Activated CD4-positive, alpha-beta T cell treated with anti-CD3 and anti-CD28 coated beads, Interleukin-2, amount 50 U/mL, for 24 hours (primary cell): ENCODE measurements at regions not wholly inside any gene's neighbourhood (a gene's known extent, or its start where the extent isn't known, plus 50 kb on each side); places are given as distances from the start of the nearest gene placed in this dataset.

Experiments used
- DNase-seq, 2 donors: peaks; one replicate each; pipeline ENCODE4 v3.0.0-alpha.2; 2020; ENCODE audit warnings: low read depth in 1 of 2, low spot score in 1 of 2

- no peak for DNase-seq
These were observed 395.7 kb downstream of the TRIML1 start for GRCh38 chr4:188534917-188535316.

DNA sequence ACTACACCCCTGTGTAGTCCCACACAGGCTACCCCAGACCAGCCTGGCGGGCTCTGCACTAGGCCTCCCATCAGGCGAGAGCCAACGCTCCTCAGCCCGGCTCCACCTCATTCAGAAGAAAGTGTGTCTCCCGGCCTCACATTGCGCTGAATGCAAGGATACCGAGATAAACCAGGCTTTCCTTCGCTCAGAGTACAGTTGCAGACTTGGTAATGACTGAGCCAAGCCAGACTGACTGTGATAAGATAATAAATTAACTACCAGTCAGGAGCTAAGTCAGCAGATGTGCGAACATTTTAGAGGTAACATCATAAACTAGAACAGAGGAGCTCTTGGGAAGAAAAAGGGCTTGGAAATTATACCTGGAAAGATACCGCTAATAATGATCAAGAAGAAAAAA, 397.6 kb downstream of the TRIML1 start:
- no peak for DNase-seq

DNA sequence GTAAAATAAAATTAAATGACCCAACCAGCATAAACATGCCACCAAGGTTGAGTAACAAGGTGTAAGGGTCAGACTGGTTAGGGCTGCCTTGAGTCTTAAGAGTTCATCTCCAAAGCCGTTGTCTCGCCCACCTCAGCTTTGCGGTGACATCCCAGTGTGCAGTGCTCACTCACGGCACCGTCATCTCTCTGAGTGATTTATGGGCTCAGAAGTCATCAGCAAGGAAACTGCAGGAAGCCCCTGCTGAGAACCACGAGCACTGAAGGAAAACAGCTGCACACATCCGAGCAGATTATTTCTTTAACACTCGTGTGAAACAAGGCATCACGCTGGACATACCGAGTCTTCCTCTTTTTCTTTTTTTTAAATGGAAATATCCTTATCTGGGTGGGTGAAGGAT, 411.1 kb downstream of the TRIML1 start:
- no peak for DNase-seq

- no peak for DNase-seq
These were observed 411.9 kb downstream of the TRIML1 start for GRCh38 chr4:188551156-188551555.

- DNase-seq, result no peak
These were observed 413.6 kb downstream of the TRIML1 start for GRCh38 chr4:188552741-188553275.

DNA sequence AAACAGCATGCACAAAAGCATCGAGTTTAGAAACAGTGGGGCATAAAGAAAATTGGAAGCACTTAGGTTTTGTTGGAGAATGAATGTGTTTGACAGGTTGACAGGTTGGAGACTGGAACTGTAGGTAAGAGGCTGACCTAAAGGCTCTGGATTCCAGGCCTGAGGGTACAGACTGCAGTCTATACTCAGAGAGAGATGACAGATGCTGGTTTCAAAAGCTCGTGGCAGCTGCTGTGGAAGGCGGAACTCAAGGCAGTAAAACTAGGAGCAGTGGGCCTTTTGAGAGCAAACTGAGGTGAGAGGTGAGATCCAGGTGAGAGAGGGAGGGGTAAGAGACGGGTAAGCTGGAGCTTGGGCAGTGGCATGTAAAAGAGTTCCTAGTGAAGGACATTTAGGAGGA, 415.2 kb downstream of the TRIML1 start:
- DNase-seq, result no peak

GRCh38 chr4:188573104-188573503, 433.9 kb downstream of the TRIML1 start:
- no peak for DNase-seq

DNA sequence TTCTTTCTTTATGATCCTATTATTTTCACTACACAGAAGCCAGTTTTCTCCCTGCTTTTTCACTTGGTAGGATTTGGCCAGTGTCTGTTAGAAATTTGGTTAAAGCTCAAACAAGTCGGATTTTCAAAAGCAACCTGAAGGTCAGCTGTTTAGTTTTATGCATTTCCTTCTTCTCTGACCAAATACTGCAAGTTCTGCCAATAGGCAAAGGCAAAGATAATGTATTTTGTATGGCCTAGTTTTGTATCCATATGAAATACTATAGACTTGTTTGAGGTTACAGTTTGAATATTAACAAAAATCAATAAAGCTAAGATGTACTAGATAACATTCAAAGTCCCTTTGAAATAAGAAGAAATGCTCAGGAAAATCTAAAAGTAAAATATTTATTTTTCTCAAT, 439.4 kb downstream of the TRIML1 start:
- no peak for DNase-seq

DNA sequence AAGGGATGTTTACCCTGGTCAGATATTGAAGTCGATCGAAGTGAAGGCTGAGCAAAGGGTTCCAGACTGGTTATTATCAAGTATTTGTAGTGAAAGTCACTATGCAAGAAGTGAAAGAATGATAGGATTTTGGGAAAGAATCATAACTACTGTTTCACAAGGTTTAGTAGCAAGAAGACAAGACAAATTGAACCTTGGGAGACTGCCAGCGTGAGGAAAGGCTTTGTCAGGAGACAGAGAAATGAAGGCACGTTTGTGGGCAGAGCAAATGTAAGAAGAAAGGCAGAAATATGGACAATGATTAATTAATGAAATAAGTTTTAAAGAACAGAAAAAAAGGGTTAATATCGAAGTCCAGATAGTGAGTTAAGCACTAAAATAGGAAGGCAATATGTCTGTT, 456.8 kb downstream of the TRIML1 start:
- no peak for DNase-seq

DNA sequence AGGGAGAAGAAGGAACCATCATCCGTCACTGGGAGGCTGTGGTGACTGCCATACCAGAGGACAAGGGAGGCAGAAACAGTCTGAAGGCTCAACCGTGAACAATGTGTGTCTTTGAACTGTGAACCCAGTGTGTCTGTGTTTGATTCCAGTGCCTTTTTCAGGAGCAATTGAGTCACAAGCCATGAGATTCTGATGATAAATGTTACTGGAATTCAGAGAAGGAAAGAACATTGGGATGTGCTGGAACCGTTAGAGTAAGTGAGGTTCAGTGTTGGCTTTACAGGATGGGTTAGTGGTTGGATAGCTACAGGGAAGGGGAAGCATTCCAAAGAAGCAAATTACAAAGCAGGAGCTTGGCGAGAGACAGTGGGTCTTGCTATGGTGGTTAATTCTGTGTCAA, 464.4 kb downstream of the TRIML1 start:
- DNase-seq, result no peak

GRCh38 chr4:188606635-188607034, 467.4 kb downstream of the TRIML1 start:
- DNase-seq, result no peak

GRCh38 chr4:188611143-188611542, 471.9 kb downstream of the TRIML1 start:
- no peak for DNase-seq

DNA sequence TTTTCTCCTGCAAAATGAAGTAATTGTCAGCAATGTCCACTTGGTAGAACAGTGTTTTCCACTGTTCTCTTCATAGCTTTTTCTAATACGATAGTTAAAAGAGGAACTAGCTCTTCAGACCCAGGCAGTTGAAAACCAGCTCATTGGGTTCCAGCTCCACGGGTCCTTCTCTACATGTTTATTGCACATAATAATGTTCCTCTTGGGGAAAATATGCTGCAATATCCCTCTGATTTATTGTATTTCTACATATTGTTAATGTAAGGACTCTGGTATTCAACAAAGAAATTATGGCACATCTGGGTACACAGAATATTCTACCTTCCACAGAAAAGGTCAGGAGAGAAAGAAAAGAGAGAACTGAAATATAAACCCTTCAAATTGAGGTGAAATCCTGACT, 473.4 kb downstream of the TRIML1 start:
- DNase-seq, result no peak

DNA sequence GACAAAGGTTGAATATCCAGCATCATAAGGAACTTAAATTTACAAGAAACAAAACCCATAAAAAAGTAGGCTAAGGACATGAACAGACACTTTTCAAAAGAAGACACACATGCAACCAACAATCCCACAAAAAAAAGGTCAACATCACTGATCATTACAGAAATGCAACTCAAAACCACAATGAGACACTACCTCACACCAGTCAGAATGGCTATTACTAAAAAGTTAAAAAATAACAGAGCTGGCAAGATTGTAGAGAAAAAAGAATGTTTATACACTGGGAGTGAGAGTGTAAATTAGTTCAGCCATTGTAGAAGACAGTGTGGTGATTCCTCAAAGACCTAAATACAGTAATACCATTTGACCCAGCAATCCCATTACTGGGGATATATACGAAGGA, 474.7 kb downstream of the TRIML1 start:
- no peak for DNase-seq

DNA sequence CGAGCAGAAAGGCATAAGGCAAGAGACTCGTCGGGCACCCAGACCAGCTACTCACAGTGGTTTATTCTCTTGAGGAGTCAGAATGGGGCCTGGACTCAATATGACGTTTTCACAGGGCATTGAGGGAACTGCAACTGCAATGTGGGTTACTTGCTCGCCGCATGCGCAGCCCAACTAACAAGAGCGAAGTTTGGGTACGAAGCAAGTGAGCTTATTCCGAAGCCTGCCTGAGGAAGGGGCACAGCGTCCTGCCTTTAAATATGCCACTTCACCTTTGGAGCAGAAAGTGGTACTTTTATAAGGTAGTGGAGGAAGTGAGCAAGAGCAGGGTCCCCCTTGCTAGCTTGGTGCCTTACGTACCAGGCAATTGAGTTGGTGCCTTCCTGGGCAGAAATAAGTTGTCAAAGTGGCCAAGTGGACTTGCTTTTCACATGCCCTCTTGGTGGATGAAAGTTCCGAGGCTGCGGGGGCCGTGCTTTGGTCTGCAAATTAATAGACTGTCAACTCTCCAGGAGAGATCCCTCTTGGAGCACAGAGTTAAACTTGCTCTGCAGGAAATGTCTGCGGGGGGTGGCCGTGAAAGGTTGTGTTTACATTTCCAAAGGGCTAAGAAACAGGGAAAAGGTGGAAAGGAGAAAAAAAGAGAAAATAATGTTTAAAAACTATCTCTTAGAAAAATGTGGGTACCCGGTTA, 480.4 kb downstream of the TRIML1 start:
- no peak for DNase-seq

- DNase-seq, result no peak
These were observed 481.4 kb downstream of the TRIML1 start for GRCh38 chr4:188620608-188621007.

- no peak for DNase-seq
These were observed 484.1 kb downstream of the TRIML1 start for GRCh38 chr4:188623314-188623854.

DNA sequence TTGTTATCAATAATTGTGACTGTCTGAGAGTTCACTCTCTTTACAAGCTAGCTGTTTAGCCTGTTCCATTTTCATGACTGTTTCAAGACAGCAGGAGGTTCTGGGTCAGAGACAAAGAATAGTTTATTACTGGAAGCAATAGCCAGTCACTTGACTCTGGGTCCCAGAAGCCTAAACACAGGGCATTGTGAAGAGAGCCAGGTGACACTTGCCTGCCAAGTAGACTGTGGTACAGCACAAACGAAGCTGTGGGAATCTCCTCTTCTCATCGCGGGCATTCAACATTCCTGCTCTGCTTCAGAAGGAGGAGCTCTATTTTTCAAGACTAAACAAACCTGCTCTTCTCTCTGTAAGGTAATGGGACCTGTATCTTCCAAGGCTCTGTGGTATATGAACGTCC, 485.1 kb downstream of the TRIML1 start:
- DNase-seq, result no peak

DNA sequence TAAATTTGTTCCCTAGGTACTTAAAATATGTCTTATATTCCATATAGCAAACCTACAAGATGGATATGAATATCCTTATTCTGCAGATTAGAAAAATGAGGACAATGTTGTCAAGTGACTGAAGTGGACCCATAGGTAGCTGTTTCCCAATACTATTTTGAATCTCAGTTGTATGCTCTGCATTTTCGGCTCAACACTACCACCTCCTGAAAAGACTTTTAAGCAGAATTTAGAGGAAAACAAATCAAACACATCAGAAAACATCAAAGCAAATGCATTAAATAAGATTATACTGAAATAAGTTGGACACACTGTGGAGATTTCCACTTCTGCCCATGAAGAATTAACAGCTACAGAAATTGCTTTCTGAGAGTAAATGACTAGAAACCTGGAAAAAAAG, 488.7 kb downstream of the TRIML1 start:
- DNase-seq, result no peak

- no peak for DNase-seq
These were observed 500.3 kb downstream of the TRIML1 start for GRCh38 chr4:188639479-188640100.

GRCh38 chr4:188647820-188648370, 508.7 kb downstream of the TRIML1 start:
- no peak for DNase-seq

- no peak for DNase-seq
These were observed 510.4 kb downstream of the TRIML1 start for GRCh38 chr4:188649635-188650034.
